GM21825 (cell line): ENCODE measurements at regions not wholly inside any gene's neighbourhood (a gene's known extent, or its start where the extent isn't known, plus 50 kb on each side); places are given as distances from the start of the nearest gene placed in this dataset.

Source experiments
- ATAC-seq: cut with Tn5 transposase; IDR thresholded peaks from one replicate; pipeline ENCODE4 v1.9.1; 2021; ENCODE audit warnings: mild to moderate bottlenecking, moderate library complexity; ENCODE audit not compliant: unreplicated experiment

DNA sequence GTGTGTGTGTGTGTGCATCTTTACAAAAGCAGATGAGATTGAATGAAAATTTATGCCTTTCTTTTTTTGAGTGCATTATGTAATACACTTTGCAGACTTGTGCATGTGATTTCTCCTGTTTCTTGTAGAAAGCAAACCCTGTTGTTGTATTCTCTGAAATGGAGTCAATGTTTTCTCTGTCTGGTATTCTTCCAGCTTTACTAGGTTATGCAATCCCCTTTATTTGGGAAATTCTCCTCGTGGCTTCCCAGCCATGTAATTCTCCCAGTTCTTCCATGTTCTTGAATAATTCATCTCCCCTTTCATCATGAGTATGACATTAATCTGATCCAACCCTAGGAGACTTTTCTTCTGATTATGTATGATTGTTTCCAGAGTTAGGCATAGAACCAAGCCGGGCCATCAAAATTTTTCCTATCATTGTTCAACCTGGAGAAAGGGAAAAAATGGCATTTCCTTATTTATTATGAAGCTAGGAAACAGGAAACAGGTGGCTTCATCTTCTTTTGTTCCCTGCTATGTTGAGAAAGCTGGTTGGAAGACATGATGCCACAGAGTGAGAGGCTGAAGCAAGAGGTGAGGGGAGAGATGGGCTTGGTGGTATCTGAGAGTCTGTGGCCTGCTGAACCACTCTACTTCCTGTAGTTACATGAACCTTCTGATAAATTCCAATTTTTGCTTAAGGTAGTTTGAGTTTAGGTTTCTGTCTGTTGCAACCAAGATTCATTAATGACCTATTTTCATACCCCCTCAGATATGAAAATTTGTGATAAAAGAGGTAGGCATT lies 68.8 kb downstream of the PRL start:
- ATAC-seq: no peak

DNA sequence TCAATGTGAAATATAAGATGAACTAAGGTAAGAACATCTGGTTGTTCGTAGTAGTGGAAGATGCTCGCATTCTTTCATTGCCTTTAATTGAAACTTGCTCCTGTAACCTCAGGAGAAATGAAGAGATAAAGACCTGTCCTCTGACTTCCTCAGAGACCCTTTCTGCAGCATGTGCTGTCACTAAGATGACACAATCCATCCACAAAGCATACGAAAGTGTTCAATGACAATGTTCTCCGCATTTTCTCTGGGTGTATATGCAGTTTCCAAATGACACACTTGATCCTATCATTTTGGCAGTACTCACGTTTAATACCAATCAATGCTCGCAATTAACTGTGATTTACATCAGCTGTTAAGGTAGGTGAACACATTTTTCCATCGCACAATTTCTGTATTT lies 65.8 kb downstream of the PRL start:
- ATAC-seq: no peak

DNA sequence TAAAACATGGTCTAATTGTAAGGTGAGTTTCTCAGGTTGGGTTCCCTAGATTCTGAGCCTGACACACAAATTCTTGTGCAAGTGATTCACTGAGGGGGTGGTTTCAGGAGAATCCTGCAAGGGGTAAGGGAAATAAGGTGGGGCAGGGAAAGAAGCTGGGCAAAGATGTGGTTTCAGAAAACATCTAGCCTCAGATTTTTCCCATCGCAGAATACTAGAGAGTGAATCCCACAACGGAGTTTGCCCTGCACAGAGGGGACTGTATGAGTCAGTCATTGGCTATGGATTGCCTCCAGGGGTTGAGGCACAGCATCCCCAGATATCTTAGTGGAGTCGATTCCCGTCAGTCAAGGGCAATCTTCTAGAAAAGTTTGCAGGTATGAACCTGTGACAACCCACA lies 65.2 kb downstream of the PRL start:
- ATAC-seq: no peak

DNA sequence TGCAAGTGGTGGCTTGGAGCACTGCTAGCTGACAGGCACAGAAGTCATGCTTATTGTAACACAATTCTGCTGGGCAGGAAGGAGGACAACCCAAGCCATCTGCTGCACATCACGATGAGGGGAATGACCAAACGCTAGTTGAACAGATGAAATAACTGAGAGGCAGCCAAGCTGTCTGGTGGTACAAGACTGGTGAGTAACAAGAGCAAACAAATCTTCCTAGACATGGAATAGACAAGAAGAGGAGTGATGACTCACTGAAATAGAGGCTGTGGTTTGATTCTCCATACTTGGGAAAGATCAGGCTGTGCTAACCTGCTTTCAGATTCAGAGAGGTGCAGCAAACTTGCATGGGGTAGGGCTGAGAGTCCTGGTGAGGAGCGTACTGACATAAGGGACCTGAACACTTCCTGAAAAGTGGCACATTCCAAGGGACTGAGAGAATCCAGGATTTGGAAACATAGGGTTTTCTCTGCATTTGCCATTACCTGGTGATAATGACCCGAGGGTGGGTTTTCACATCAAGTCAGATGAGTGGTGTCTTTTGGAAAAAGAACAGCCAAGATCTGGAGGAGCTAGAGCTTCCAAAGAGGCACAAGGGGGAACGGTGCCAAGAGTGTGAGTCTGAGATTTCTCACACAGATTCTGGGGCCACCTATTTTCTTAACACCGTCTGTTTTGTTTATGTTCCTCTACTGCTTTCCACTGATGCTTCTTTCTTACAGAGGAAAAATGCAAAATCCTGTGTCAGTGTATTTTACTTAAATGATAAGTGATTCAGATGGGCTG lies 60.0 kb downstream of the PRL start:
- ATAC-seq: no peak
